ENCODE measurements at regions not wholly inside any gene's neighbourhood (a gene's known extent, or its start where the extent isn't known, plus 50 kb on each side); places are given as distances from the start of the nearest gene placed in this dataset.

DNA sequence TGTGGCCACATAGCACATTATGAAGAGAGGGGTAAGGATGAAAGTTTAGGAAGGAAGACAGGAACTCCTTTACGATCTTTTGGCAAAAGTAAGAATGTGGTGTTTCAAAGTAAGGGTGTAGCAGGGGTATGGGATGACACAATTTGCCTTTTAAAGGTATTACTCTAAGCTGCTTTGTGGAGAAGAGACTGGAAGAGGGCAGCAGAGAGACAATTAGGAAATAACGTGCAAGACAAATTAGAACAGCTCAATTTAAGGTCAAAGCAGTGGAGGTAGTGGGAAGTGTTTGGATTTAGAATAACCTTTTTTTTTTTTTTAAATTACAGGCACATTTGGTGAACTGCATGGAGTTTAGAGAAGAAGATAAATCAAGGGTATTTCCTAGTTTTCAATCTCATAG is 342.6 kb downstream of the NOVA1 start:
- Histone ChIP-seq H3K27me3 (replicated peaks) (no peaks in the 10 kb centered on the region), H3K27ac (no peak overlapping the region), H3K4me3 (ENCODE audit: low read depth, low read length) (no peak overlapping the region), H3K36me3 (replicated peaks) (no peaks in the 10 kb centered on the region)
- DNase-seq = no peak
- TF ChIP-seq, protein P1, sequence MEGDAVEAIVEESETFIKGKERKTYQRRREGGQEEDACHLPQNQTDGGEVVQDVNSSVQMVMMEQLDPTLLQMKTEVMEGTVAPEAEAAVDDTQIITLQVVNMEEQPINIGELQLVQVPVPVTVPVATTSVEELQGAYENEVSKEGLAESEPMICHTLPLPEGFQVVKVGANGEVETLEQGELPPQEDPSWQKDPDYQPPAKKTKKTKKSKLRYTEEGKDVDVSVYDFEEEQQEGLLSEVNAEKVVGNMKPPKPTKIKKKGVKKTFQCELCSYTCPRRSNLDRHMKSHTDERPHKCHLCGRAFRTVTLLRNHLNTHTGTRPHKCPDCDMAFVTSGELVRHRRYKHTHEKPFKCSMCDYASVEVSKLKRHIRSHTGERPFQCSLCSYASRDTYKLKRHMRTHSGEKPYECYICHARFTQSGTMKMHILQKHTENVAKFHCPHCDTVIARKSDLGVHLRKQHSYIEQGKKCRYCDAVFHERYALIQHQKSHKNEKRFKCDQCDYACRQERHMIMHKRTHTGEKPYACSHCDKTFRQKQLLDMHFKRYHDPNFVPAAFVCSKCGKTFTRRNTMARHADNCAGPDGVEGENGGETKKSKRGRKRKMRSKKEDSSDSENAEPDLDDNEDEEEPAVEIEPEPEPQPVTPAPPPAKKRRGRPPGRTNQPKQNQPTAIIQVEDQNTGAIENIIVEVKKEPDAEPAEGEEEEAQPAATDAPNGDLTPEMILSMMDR (IDR thresholded peaks at IDR 0.05; ENCODE audit: low read depth, low read length, missing control alignments) = no peak
- in situ Hi-C loops (cut with HindIII; ENCODE audit: low pct_ligation_motif_present, low sequenced_read_pairs) = no loop called here

- Histone ChIP-seq H3K36me3 (replicated peaks) (no peaks in the 10 kb centered on the region), H3K27ac (no peak overlapping the region), H3K27me3 (replicated peaks) (no peaks in the 10 kb centered on the region), H3K4me3 (ENCODE audit: low read depth, low read length) (no peak overlapping the region)
- TF ChIP-seq, protein P1 (IDR thresholded peaks at IDR 0.05; ENCODE audit: low read depth, low read length, missing control alignments) = no peak
- no peak for DNase-seq
- in situ Hi-C loops (cut with HindIII; ENCODE audit: low pct_ligation_motif_present, low sequenced_read_pairs) = no loop called here
Observed at GRCh38 chr14:26252176-26252575, 345.7 kb downstream of the NOVA1 start.

DNA sequence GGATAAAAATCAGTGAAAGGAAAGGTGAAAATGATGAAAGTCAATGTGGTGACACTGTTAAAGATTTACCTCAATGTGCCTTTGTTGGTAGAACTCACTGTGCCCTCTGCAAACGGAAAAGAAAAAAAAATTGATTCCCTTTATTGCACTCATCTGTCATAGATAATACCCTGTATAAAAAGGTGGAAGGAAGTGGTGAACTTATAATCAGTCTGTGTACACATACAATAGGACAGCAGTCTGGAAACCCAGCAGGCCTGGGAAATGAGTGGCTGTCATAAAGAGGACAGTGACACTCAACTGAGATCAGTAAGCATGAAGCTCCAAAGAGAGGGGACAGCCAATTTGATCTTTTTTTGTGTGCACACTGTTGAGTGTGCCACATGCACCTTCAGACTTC is 364.7 kb downstream of the NOVA1 start:
- Histone ChIP-seq H3K4me3 (ENCODE audit: low read depth, low read length) (no peak overlapping the region), H3K27me3 (replicated peaks) (no peaks in the 10 kb centered on the region), H3K27ac (no peak overlapping the region), H3K36me3 (replicated peaks) (no peaks in the 10 kb centered on the region)
- no peak for DNase-seq
- in situ Hi-C loops (cut with HindIII; ENCODE audit: low pct_ligation_motif_present, low sequenced_read_pairs) = no loop called here
- TF ChIP-seq, protein P1 (IDR thresholded peaks at IDR 0.05; ENCODE audit: low read depth, low read length, missing control alignments) = no peak

- no peaks in the 10 kb centered on the region for H3K27me3 ChIP-seq (replicated peaks)
- H3K4me3 ChIP-seq (ENCODE audit: low read depth, low read length) = no peak overlapping the region
- no peak overlapping the region for H3K27ac ChIP-seq
- in situ Hi-C loops (cut with HindIII; ENCODE audit: low pct_ligation_motif_present, low sequenced_read_pairs) = no loop called here
- DNase-seq = no peak
- no peaks in the 10 kb centered on the region for H3K36me3 ChIP-seq (replicated peaks)
- TF ChIP-seq, protein P1 (IDR thresholded peaks at IDR 0.05; ENCODE audit: low read depth, low read length, missing control alignments) = no peak
Observed at GRCh38 chr14:26218861-26219260, 379.0 kb downstream of the NOVA1 start.

DNA sequence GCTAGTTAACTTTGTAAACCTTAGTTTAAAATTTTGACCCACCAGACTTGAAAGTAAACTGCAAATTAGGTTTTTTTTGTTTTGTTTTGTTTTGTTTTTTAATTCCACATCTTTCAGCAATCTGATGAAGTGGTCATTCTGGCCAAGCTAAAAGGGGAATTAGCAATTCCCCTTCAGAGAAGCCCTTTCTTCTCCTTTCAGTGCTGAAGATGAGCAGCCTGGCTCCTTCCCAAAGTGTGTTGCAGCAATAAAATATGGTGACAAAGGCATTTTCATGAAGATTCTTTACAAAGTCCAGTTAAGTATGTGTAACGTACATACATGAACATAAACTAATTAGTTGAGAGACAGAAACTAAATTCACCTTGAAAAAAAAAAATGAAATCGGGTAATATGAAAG is 380.1 kb downstream of the NOVA1 start:
- Histone ChIP-seq H3K36me3 (replicated peaks) (no peaks in the 10 kb centered on the region), H3K27ac (no peak overlapping the region), H3K4me3 (ENCODE audit: low read depth, low read length) (no peak overlapping the region), H3K27me3 (replicated peaks) (no peaks in the 10 kb centered on the region)
- DNase-seq = no peak
- TF ChIP-seq, protein P1 (IDR thresholded peaks at IDR 0.05; ENCODE audit: low read depth, low read length, missing control alignments) = no peak
- in situ Hi-C loops (cut with HindIII; ENCODE audit: low pct_ligation_motif_present, low sequenced_read_pairs) = no loop called here

GRCh38 chr14:26216786-26217185 is 381.0 kb downstream of the NOVA1 start:
- TF ChIP-seq, protein P1 (IDR thresholded peaks at IDR 0.05; ENCODE audit: low read depth, low read length, missing control alignments) = no peak
- no peaks in the 10 kb centered on the region for H3K27me3 ChIP-seq (replicated peaks)
- in situ Hi-C loops (cut with HindIII; ENCODE audit: low pct_ligation_motif_present, low sequenced_read_pairs) = no loop called here
- no peaks in the 10 kb centered on the region for H3K36me3 ChIP-seq (replicated peaks)
- H3K27ac ChIP-seq = no peak overlapping the region
- DNase-seq = no peak
- H3K4me3 ChIP-seq (ENCODE audit: low read depth, low read length) = no peak overlapping the region

Measured in brain microvascular endothelial cell (primary cell).